KOPT-K1 (cell line): ENCODE measurements at regions not wholly inside any gene's neighbourhood (a gene's known extent, or its start where the extent isn't known, plus 50 kb on each side); places are given as distances from the start of the nearest gene placed in this dataset.
"Not testable (repeated sequence)": the region's sequence is repeated elsewhere in the genome, so short reads cannot be mapped to it uniquely, and the experiment has no call there.

Source experiments
- H3K27ac ChIP-seq: fragments of 200-600 bp; sonication (generic); 2 replicates; pipeline ENCODE4 v1.5.1; 2016; ENCODE audit warnings: antibody characterized with exemption, mild to moderate bottlenecking, low read depth, low read length; ENCODE audit not compliant: poor library complexity, severe bottlenecking
- H3K36me3 ChIP-seq: fragments of 200-600 bp; sonication (generic); 2 replicates; pipeline ENCODE4 v1.5.1; 2017; ENCODE audit warnings: antibody characterized with exemption, mild to moderate bottlenecking, low read length, moderate library complexity; ENCODE audit not compliant: insufficient read depth
- H3K9me3 ChIP-seq: fragments of 200-600 bp; sonication (generic); 2 replicates; pipeline ENCODE4 v1.5.1; 2017; ENCODE audit warnings: antibody characterized with exemption, low read length, mild to moderate bottlenecking; ENCODE audit not compliant: insufficient read depth, poor library complexity, severe bottlenecking

GRCh38 chr16:63135069-63135468 lies 1098.8 kb upstream of the CDH8 start:
- Histone ChIP-seq H3K27ac (no peak overlapping the region), H3K9me3 (no peaks in the 10 kb centered on the region), H3K36me3 (no peaks in the 10 kb centered on the region)

GRCh38 chr16:63131503-63131902 lies 1095.3 kb upstream of the CDH8 start:
- H3K27ac ChIP-seq = no peak overlapping the region
- H3K36me3 ChIP-seq = no peaks in the 10 kb centered on the region
- H3K9me3 ChIP-seq = no peaks in the 10 kb centered on the region

GRCh38 chr16:63130942-63131341 lies 1094.7 kb upstream of the CDH8 start:
- Histone ChIP-seq H3K9me3 (no peaks in the 10 kb centered on the region), H3K36me3 (no peaks in the 10 kb centered on the region), H3K27ac (no peak overlapping the region)

- no peaks in the 10 kb centered on the region for H3K36me3 ChIP-seq
- no peak overlapping the region for H3K27ac ChIP-seq
- H3K9me3 ChIP-seq = no peaks in the 10 kb centered on the region
These were observed 1093.3 kb upstream of the CDH8 start for GRCh38 chr16:63129411-63130125.

GRCh38 chr16:63119905-63120304 lies 1083.7 kb upstream of the CDH8 start:
- not testable (repeated sequence) for H3K9me3 ChIP-seq, H3K36me3 ChIP-seq, H3K27ac ChIP-seq

- H3K27ac ChIP-seq = no peak overlapping the region
- no peaks in the 10 kb centered on the region for H3K36me3 ChIP-seq
- no peaks in the 10 kb centered on the region for H3K9me3 ChIP-seq
These were observed 1063.8 kb upstream of the CDH8 start for GRCh38 chr16:63100082-63100481.

- Histone ChIP-seq H3K36me3 (no peaks in the 10 kb centered on the region), H3K9me3 (no peaks in the 10 kb centered on the region), H3K27ac (no peak overlapping the region)
These were observed 1060.6 kb upstream of the CDH8 start for GRCh38 chr16:63096857-63097256.

- Histone ChIP-seq H3K27ac (no peak overlapping the region), H3K36me3 (no peaks in the 10 kb centered on the region), H3K9me3 (no peaks in the 10 kb centered on the region)
These were observed 1056.5 kb upstream of the CDH8 start for GRCh38 chr16:63092736-63093135.

- no peak overlapping the region for H3K27ac ChIP-seq
- no peaks in the 10 kb centered on the region for H3K9me3 ChIP-seq
- no peaks in the 10 kb centered on the region for H3K36me3 ChIP-seq
These were observed 1045.9 kb upstream of the CDH8 start for GRCh38 chr16:63082101-63082500.

- Histone ChIP-seq H3K27ac (no peak overlapping the region), H3K9me3 (no peaks in the 10 kb centered on the region), H3K36me3 (no peaks in the 10 kb centered on the region)
These were observed 1044.5 kb upstream of the CDH8 start for GRCh38 chr16:63080746-63081145.

GRCh38 chr16:63069047-63069446 lies 1032.8 kb upstream of the CDH8 start:
- Histone ChIP-seq H3K27ac (no peak overlapping the region), H3K36me3 (no peaks in the 10 kb centered on the region), H3K9me3 (no peaks in the 10 kb centered on the region)

GRCh38 chr16:63067141-63067540 lies 1030.9 kb upstream of the CDH8 start:
- Histone ChIP-seq H3K27ac (no peak overlapping the region), H3K9me3 (no peaks in the 10 kb centered on the region), H3K36me3 (no peaks in the 10 kb centered on the region)

- no peak overlapping the region for H3K27ac ChIP-seq
- no peaks in the 10 kb centered on the region for H3K36me3 ChIP-seq
- H3K9me3 ChIP-seq = no peaks in the 10 kb centered on the region
These were observed 1030.3 kb upstream of the CDH8 start for GRCh38 chr16:63066552-63066951.

GRCh38 chr16:63061319-63061718 lies 1025.1 kb upstream of the CDH8 start:
- H3K27ac ChIP-seq = no peak overlapping the region
- H3K9me3 ChIP-seq = no peaks in the 10 kb centered on the region
- no peaks in the 10 kb centered on the region for H3K36me3 ChIP-seq

GRCh38 chr16:63059676-63060075 lies 1023.4 kb upstream of the CDH8 start:
- H3K36me3 ChIP-seq = no peaks in the 10 kb centered on the region
- H3K9me3 ChIP-seq = no peaks in the 10 kb centered on the region
- no peak overlapping the region for H3K27ac ChIP-seq

GRCh38 chr16:63057341-63057740 lies 1021.1 kb upstream of the CDH8 start:
- Histone ChIP-seq H3K9me3 (no peaks in the 10 kb centered on the region), H3K27ac (no peak overlapping the region), H3K36me3 (no peaks in the 10 kb centered on the region)
